Smooth muscle cell (in vitro differentiated cells): ENCODE measurements at regions not wholly inside any gene's neighbourhood (a gene's known extent, or its start where the extent isn't known, plus 50 kb on each side); places are given as distances from the start of the nearest gene placed in this dataset.

Experiments used
- DNase-seq: peaks from one replicate; lab custom pipeline; 2025; ENCODE audit not compliant: unreplicated experiment; lab: John Stamatoyannopoulos, UW
- H2AFZ ChIP-seq: fragments of 200-600 bp; sonication (generic); 2 replicates; pipeline ENCODE4 v1.6.0; 2016; ENCODE audit warnings: antibody characterized with exemption, low read depth, mild to moderate bottlenecking
- H3F3A ChIP-seq: fragments of 200-600 bp; sonication (generic); 2 replicates; pipeline ENCODE4 v1.6.0; 2017; ENCODE audit warnings: antibody characterized with exemption, low read depth
- H3K27ac ChIP-seq: fragments of 200-600 bp; sonication (generic); 2 replicates; pipeline ENCODE4 v1.5.1; 2016; ENCODE audit warnings: low read depth, mild to moderate bottlenecking
- H3K27me3 ChIP-seq: fragments of 200-600 bp; sonication (generic); 2 replicates; pipeline ENCODE4 v1.6.1; 2016; ENCODE audit warnings: low read depth, mild to moderate bottlenecking
- H3K36me3 ChIP-seq: fragments of 200-600 bp; sonication (generic); 2 replicates; pipeline ENCODE4 v1.5.1; 2016; ENCODE audit warnings: low read depth
- H3K4me1 ChIP-seq: fragments of 200-600 bp; sonication (generic); 2 replicates; pipeline ENCODE4 v1.5.1; 2016; ENCODE audit warnings: low read depth
- H3K4me2 ChIP-seq: fragments of 200-600 bp; sonication (generic); 2 replicates; pipeline ENCODE4 v1.6.0; 2016; ENCODE audit warnings: mild to moderate bottlenecking
- H3K4me3 ChIP-seq: fragments of 200-600 bp; sonication (generic); 2 replicates; pipeline ENCODE4 v1.5.1; 2016; ENCODE audit warnings: mild to moderate bottlenecking
- H3K79me2 ChIP-seq: fragments of 200-600 bp; sonication (generic); 2 replicates; pipeline ENCODE4 v1.6.0; 2016; ENCODE audit warnings: low read depth, mild to moderate bottlenecking
- H3K9ac ChIP-seq: fragments of 200-600 bp; sonication (generic); 2 replicates; pipeline ENCODE4 v1.6.0; 2016; ENCODE audit warnings: low read depth
- H3K9me3 ChIP-seq: fragments of 200-600 bp; sonication (generic); replicated peaks from 2 replicates; pipeline ENCODE4 v1.5.1; 2016; ENCODE audit warnings: low read depth
- H4K20me1 ChIP-seq: fragments of 200-600 bp; sonication (generic); 2 replicates; pipeline ENCODE4 v1.6.0; 2016; ENCODE audit warnings: low read depth
- CTCF ChIP-seq: fragments of 200-600 bp; sonication (generic); IDR thresholded peaks from 2 replicates; pipeline ENCODE4 v1.5.1; 2017; ENCODE audit warnings: borderline replicate concordance, mild to moderate bottlenecking, antibody characterized with exemption; ENCODE audit not compliant: insufficient read depth, poor library complexity, severe bottlenecking
- WGBS: methylation state at CpG from one replicate; pipeline ENCODE4 v1.1.7; 2016; ENCODE audit warnings: low lambda C conversion rate; 5-methylcytosine and 5-hydroxymethylcytosine counted together

- Histone ChIP-seq H2AFZ (no peak overlapping the region), H3K79me2 (no peaks in the 10 kb centered on the region), H3K4me3 (no peak overlapping the region), H3K4me2 (no peak overlapping the region), H4K20me1 (no peaks in the 10 kb centered on the region), H3K27ac (no peak overlapping the region), H3K27me3 (no peaks in the 10 kb centered on the region), H3K36me3 (no peaks in the 10 kb centered on the region), H3K9me3 (no peaks in the 10 kb centered on the region), H3F3A (no peaks in the 10 kb centered on the region), H3K4me1 (no peaks in the 10 kb centered on the region), H3K9ac (no peak overlapping the region)
- DNase-seq = no peak
- no peak for TF ChIP-seq CTCF
- 83% methylated on average over 2 of the region's 2 CpGs for WGBS
Observed at GRCh38 chr5:18091758-18092157, 457.5 kb downstream of the TAF11L14 start.

DNA sequence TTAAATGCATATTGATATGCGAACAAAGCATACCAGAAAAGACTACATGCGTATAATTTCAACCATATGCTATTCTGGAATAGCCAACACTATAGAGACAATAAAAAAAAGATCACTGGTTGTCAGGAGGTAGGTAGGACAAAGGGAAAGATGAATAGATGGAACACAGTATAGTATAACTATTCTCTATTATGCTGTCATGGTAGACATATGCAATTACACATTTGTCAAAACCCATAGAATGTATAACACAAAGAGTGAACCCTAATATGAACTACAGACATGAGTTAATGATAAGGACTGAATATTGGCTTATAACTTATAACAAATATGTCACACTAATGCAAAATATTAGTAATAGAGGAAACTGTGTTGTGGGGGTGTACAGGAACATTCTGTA lies 460.8 kb downstream of the TAF11L14 start:
- no peak overlapping the region for H2AFZ ChIP-seq
- WGBS = 94% methylated on average over 2 of the region's 2 CpGs
- DNase-seq = no peak

GRCh38 chr5:18097817-18098216 lies 463.6 kb downstream of the TAF11L14 start:
- no peaks in the 10 kb centered on the region for H3K79me2 ChIP-seq
- H3K9me3 ChIP-seq = no peaks in the 10 kb centered on the region
- H4K20me1 ChIP-seq = no peaks in the 10 kb centered on the region
- H3K27me3 ChIP-seq = no peaks in the 10 kb centered on the region
- H3K27ac ChIP-seq = no peak overlapping the region
- no peaks in the 10 kb centered on the region for H3F3A ChIP-seq
- no peak overlapping the region for H3K9ac ChIP-seq
- H2AFZ ChIP-seq = no peak overlapping the region
- DNase-seq = no peak
- TF ChIP-seq CTCF = no peak
- H3K36me3 ChIP-seq = no peaks in the 10 kb centered on the region
- no peak overlapping the region for H3K4me2 ChIP-seq
- 75% methylated on average over 5 of the region's 5 CpGs for WGBS
- no peak overlapping the region for H3K4me3 ChIP-seq
- H3K4me1 ChIP-seq = no peaks in the 10 kb centered on the region

More for the DNA sequence above, 460.8 kb downstream of the TAF11L14 start:
- H4K20me1 ChIP-seq = no peaks in the 10 kb centered on the region
- H3F3A ChIP-seq = no peaks in the 10 kb centered on the region
- no peak overlapping the region for H3K4me2 ChIP-seq
- no peaks in the 10 kb centered on the region for H3K27me3 ChIP-seq
- no peaks in the 10 kb centered on the region for H3K9me3 ChIP-seq
- no peaks in the 10 kb centered on the region for H3K4me1 ChIP-seq
- no peaks in the 10 kb centered on the region for H3K36me3 ChIP-seq
- H3K4me3 ChIP-seq = no peak overlapping the region
- no peak overlapping the region for H3K9ac ChIP-seq
- H3K79me2 ChIP-seq = no peaks in the 10 kb centered on the region
- no peak for TF ChIP-seq CTCF
- no peak overlapping the region for H3K27ac ChIP-seq

- H3K79me2 ChIP-seq = no peaks in the 10 kb centered on the region
- WGBS = 42% methylated on average over 2 of the region's 2 CpGs
Observed at GRCh38 chr5:18098691-18099090, 464.4 kb downstream of the TAF11L14 start.

More at GRCh38 chr5:18098691-18099090, 464.4 kb downstream of the TAF11L14 start:
- no peak for TF ChIP-seq CTCF
- Histone ChIP-seq H3K36me3 (no peaks in the 10 kb centered on the region), H3K4me3 (no peak overlapping the region), H3K9ac (no peak overlapping the region), H3K9me3 (no peaks in the 10 kb centered on the region), H3K27ac (no peak overlapping the region), H4K20me1 (no peaks in the 10 kb centered on the region), H2AFZ (no peak overlapping the region), H3K4me1 (no peaks in the 10 kb centered on the region), H3K4me2 (no peak overlapping the region), H3K27me3 (no peaks in the 10 kb centered on the region), H3F3A (no peaks in the 10 kb centered on the region)
- no peak for DNase-seq
